ENCODE measurements at regions not wholly inside any gene's neighbourhood (a gene's known extent, or its start where the extent isn't known, plus 50 kb on each side); places are given as distances from the start of the nearest gene placed in this dataset.
A peak's percentile ranks its signal among the peaks of the same experiment; 100 is the strongest.

DNA sequence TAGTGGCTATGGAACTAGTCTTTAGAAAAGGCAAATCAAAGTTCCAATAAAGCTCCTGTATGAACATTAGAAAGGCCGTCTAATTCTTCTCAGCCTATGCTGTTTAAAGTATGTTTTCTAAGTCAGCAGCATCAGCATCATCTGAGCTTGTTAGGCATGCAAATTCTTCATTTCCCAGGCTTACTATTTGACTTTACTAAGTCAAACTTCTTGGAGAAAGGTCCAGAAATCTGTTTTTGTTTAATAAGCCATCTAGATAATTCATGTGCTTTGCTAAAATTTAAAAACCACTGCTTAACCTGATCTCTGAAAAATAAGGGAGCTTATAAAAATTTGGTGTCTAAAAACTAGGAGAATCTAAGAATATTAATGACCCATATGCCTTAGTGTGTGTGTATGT, 200.2 kb upstream of the SGCD start:
- no peaks in the 10 kb centered on the region for H3K36me3 ChIP-seq (ENCODE audit: control insufficient read depth, insufficient read depth, low read length)
- no peaks in the 10 kb centered on the region for H3K27me3 ChIP-seq (replicated peaks; ENCODE audit: control insufficient read depth, insufficient read depth, low read length)
- H3K4me3 ChIP-seq (replicated peaks; ENCODE audit: low read depth, low read length), result no peak overlapping the region
- no peak for DNase-seq (ENCODE audit: extremely low read depth, insufficient read length)
- TF ChIP-seq, protein P1, sequence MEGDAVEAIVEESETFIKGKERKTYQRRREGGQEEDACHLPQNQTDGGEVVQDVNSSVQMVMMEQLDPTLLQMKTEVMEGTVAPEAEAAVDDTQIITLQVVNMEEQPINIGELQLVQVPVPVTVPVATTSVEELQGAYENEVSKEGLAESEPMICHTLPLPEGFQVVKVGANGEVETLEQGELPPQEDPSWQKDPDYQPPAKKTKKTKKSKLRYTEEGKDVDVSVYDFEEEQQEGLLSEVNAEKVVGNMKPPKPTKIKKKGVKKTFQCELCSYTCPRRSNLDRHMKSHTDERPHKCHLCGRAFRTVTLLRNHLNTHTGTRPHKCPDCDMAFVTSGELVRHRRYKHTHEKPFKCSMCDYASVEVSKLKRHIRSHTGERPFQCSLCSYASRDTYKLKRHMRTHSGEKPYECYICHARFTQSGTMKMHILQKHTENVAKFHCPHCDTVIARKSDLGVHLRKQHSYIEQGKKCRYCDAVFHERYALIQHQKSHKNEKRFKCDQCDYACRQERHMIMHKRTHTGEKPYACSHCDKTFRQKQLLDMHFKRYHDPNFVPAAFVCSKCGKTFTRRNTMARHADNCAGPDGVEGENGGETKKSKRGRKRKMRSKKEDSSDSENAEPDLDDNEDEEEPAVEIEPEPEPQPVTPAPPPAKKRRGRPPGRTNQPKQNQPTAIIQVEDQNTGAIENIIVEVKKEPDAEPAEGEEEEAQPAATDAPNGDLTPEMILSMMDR (IDR thresholded peaks at IDR 0.05; ENCODE audit: insufficient read depth, low read length, poor library complexity, severe bottlenecking), result no peak

DNA sequence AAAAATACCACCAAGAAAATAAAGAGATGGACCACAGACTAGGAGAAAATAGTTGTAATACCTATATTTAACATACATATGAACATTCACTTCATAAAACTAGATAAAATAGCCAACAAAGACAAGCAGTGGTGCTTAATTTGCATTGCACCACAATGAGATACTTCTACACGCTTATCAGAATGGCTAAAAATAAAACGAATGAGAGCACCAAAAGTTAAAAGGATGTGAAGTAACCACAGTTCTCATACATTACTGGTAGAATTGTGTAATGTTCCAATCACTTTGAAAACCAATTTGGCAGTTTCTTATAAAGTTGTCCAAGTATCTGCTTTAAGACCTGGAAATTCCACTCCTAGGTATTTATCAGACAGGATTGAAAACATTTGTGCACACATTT, 198.9 kb upstream of the SGCD start:
- TF ChIP-seq, protein P1 (IDR thresholded peaks at IDR 0.05; ENCODE audit: insufficient read depth, low read length, poor library complexity, severe bottlenecking), result no peak
- peak; percentile 10 for DNase-seq (ENCODE audit: extremely low read depth, insufficient read length)
- Histone ChIP-seq H3K36me3 (ENCODE audit: control insufficient read depth, insufficient read depth, low read length) (no peaks in the 10 kb centered on the region), H3K27me3 (replicated peaks; ENCODE audit: control insufficient read depth, insufficient read depth, low read length) (no peaks in the 10 kb centered on the region), H3K4me3 (replicated peaks; ENCODE audit: low read depth, low read length) (no peak overlapping the region)

DNA sequence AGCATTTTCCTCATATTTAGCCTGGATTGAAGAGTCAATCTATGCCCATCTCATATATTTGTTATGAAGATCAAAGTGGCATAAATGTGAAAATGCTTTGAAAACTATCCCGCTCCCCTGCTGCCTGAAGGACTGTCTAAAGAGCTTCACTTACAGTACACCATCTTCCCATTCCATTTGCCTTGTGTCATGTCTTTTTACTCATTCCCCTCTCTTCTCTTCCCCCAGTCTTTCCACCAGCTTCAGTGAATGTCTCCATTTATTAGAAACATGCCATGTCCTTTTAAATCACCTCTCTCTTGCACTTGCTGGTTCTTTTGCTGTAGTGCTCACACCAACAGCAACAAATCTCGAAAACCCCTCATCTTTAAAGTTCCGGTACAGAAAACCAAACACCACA, 192.7 kb upstream of the SGCD start:
- no peak overlapping the region for H3K4me3 ChIP-seq (replicated peaks; ENCODE audit: low read depth, low read length)
- no peaks in the 10 kb centered on the region for H3K27me3 ChIP-seq (replicated peaks; ENCODE audit: control insufficient read depth, insufficient read depth, low read length)
- DNase-seq (ENCODE audit: extremely low read depth, insufficient read length), result no peak
- TF ChIP-seq, protein P1 (IDR thresholded peaks at IDR 0.05; ENCODE audit: insufficient read depth, low read length, poor library complexity, severe bottlenecking), result no peak
- H3K36me3 ChIP-seq (ENCODE audit: control insufficient read depth, insufficient read depth, low read length), result no peaks in the 10 kb centered on the region

DNA sequence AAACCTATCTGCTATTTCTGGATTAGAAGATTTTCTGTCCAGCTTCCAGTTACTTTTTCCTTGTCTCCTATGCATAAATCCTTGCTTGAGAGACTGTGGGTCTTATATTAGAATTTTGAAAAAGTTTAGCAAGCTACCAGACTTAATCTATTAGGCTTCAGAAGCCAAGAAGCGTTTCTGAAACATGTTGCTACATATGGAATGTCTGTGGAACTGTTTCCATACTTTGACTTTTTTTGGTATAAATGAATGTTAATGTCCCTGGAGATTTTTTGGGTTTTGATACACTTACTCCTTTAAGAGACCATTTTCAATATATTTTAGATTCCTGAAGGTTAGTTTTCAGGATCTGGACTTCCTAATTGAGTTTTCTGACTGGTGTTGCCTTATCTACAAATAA, 191.4 kb upstream of the SGCD start:
- H3K27me3 ChIP-seq (replicated peaks; ENCODE audit: control insufficient read depth, insufficient read depth, low read length), result no peaks in the 10 kb centered on the region
- DNase-seq (ENCODE audit: extremely low read depth, insufficient read length), result no peak
- H3K4me3 ChIP-seq (replicated peaks; ENCODE audit: low read depth, low read length), result no peak overlapping the region
- H3K36me3 ChIP-seq (ENCODE audit: control insufficient read depth, insufficient read depth, low read length), result no peaks in the 10 kb centered on the region
- TF ChIP-seq, protein P1 (IDR thresholded peaks at IDR 0.05; ENCODE audit: insufficient read depth, low read length, poor library complexity, severe bottlenecking), result no peak

DNA sequence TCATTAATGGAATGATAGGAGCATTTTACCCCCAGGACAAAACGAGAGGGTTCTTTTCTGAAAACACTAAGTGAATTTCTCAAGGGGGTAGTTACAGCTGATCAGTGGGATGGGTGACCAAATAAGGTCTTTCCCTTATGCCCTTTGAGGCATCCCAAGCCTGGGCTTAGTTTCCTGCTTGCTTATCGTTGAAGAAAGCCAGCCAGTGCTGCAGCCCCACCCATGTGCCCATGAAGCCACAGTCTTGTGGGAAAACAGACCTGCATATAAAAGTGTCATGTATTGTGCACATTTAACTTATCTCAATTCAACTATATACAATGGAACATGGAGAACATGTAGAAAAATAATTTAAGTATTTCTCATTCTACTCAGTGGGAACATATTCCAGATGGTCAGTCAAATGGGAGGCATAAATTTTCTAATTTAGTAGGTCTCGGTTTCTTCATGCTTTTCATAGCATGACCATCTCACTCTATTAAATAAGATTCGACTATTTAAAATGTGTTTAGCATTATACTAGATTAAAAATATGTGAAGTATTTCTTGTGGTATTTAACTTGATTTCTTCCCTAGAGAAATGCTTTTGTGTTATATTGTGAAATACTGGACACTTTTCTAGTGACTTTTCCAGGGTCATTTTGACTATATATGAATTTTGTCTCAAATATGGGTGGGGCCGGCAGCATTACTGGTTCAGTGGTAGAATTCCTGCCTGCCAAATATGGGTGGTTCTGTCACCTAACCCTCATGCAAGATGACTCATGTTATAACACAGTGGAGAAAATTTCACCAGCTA, 189.7 kb upstream of the SGCD start:
- no peak for DNase-seq (ENCODE audit: extremely low read depth, insufficient read length)
- Histone ChIP-seq H3K4me3 (replicated peaks; ENCODE audit: low read depth, low read length) (no peak overlapping the region), H3K27me3 (replicated peaks; ENCODE audit: control insufficient read depth, insufficient read depth, low read length) (no peaks in the 10 kb centered on the region), H3K36me3 (ENCODE audit: control insufficient read depth, insufficient read depth, low read length) (no peaks in the 10 kb centered on the region)
- TF ChIP-seq, protein P1 (IDR thresholded peaks at IDR 0.05; ENCODE audit: insufficient read depth, low read length, poor library complexity, severe bottlenecking), result no peak

All from GM06990 (cell line).